SK-MEL-5 (cell line): ENCODE measurements at regions not wholly inside any gene's neighbourhood (a gene's known extent, or its start where the extent isn't known, plus 50 kb on each side); places are given as distances from the start of the nearest gene placed in this dataset.

ENCODE experiments used
- small RNA-seq, 2 experiments: library from RNA; depleted of rRNA; stranded (forward); fragments of <200 nt; gene quantifications; one replicate each; pipeline ENCODE3, GENCODE V24; 2014

Small RNA genes lying in the stretch of these regions (small RNA-seq; reads per million reads assigned to genes)
- 0 reads per million in 2 experiments for gene AP000522.1
